H7 (cell line): ENCODE measurements at regions not wholly inside any gene's neighbourhood (a gene's known extent, or its start where the extent isn't known, plus 50 kb on each side); places are given as distances from the start of the nearest gene placed in this dataset.

Source experiments
- DNase-seq: peaks from one replicate; pipeline ENCODE4 v3.0.0; 2012
- H3K27me3 ChIP-seq: 2 replicates; pipeline ENCODE4 v1.6.0; 2011; ENCODE audit warnings: mild to moderate bottlenecking, low read length; ENCODE audit not compliant: control insufficient read depth, insufficient read depth
- H3K36me3 ChIP-seq: replicated peaks from 2 replicates; pipeline ENCODE4 v1.5.1; 2011; ENCODE audit warnings: low read length; ENCODE audit not compliant: control insufficient read depth, insufficient read depth
- H3K4me3 ChIP-seq: 2 replicates; pipeline ENCODE4 v1.5.1; 2011; ENCODE audit warnings: low read depth, mild to moderate bottlenecking, control low read depth, low read length, moderate library complexity; ENCODE audit not compliant: insufficient read depth

DNA sequence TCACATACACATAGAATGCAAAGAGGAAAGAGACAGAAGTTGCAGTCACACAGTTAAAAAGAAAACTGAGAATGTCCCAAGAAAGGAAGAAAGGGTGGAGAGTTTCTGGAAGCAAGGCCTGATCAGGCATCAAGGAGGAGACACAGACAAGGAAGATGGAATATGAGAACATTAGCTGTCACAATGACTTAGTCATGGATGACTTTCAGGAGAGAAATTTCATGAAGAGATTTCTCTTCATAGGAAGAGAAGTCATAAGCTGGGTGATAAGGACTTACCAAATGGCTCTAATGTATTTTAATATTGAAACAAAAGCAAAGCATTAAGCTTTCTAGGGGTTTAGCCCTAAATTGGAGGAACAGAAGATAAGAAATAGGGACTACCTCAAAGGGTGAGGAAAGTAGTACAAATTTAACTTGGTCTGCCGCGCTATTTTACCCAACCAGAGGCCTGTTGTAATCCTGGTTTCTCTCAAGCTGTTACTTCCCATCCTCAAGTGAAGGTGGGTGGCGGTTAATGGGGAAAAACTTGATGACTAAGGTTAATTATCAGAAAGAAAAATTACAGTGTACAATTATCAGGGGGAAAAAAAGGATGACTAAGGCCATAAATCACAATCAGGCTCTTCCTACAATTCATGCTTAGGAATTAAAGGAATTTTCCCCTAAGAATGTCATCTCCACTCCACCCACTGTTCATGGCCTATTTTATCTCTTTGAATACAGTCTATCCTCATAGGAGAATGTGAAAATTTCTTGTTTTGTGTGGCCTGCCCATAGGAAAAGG lies 93.9 kb upstream of the ADGRL2 start:
- no peaks in the 10 kb centered on the region for H3K27me3 ChIP-seq
- no peak for DNase-seq
- no peak overlapping the region for H3K4me3 ChIP-seq
- no peaks in the 10 kb centered on the region for H3K36me3 ChIP-seq

DNA sequence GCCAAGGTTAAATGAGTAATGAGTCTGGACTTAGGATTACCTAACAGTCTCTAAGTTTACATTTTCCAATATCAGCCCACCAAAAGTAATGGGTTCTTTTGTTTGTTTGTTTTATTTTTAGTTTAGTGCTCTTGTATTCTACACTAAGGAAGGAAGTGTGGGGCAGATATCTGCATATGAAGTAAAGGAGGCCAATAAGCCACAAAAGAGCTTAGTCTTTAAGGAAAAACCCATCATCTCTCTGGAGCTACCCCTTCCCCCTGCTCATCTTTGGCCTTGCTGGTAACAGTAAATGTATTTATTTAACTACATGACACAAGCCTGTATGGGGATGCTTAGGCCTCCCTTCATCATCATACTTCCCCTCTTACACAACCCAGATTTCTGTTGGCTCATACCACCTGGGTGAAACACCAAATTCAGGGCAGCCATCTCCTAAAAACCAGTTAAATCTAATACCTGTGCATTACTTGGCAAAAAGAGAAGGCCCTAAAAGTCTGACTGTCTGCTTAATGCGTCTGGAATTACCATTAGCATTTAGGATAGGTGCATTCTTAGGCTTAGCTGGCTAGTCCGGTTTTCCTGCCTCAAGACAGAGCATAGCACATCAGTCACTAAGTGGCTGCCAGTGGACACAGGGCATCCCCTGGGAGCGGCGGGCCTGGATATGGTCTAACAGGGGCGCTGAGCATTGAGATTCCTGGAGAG lies 96.8 kb upstream of the ADGRL2 start:
- no peak for DNase-seq
- Histone ChIP-seq H3K27me3 (no peaks in the 10 kb centered on the region), H3K36me3 (no peaks in the 10 kb centered on the region), H3K4me3 (no peak overlapping the region)

GRCh38 chr1:81703391-81703755 lies 97.4 kb upstream of the ADGRL2 start:
- H3K36me3 ChIP-seq: no peaks in the 10 kb centered on the region
- no peak overlapping the region for H3K4me3 ChIP-seq
- no peak for DNase-seq
- H3K27me3 ChIP-seq: no peaks in the 10 kb centered on the region

DNA sequence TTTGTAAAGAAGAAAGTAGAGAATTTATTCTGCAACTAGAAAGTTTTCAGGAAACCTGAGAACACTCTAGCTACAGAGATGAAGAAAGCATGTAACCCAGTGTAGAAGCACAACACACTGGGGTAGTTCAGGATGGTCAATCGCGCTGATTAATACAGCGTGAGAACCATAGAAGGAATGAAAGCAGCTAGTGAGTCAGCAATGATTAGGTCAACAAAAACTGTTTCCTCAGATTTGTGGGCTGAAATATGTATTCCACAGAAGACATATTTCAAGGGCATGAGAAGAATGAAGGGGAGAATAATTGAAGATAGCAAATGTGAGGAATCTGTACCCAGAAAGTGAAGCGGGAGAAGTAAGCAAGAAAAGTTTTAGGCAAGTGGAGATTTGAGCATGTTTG lies 97.8 kb upstream of the ADGRL2 start:
- no peak for DNase-seq
- H3K36me3 ChIP-seq: no peaks in the 10 kb centered on the region
- no peak overlapping the region for H3K4me3 ChIP-seq
- no peaks in the 10 kb centered on the region for H3K27me3 ChIP-seq

- H3K4me3 ChIP-seq: no peak overlapping the region
- H3K27me3 ChIP-seq: no peaks in the 10 kb centered on the region
- H3K36me3 ChIP-seq: no peaks in the 10 kb centered on the region
- DNase-seq: no peak
Measured at GRCh38 chr1:81702079-81702715, 98.5 kb upstream of the ADGRL2 start.

- Histone ChIP-seq H3K4me3 (no peak overlapping the region), H3K36me3 (no peaks in the 10 kb centered on the region), H3K27me3 (no peaks in the 10 kb centered on the region)
- no peak for DNase-seq
Measured at GRCh38 chr1:81700728-81701470, 99.8 kb upstream of the ADGRL2 start.

- Histone ChIP-seq H3K27me3 (no peaks in the 10 kb centered on the region), H3K36me3 (no peaks in the 10 kb centered on the region), H3K4me3 (no peak overlapping the region)
- DNase-seq: no peak
Measured at GRCh38 chr1:81699234-81699633, 101.5 kb upstream of the ADGRL2 start.

DNA sequence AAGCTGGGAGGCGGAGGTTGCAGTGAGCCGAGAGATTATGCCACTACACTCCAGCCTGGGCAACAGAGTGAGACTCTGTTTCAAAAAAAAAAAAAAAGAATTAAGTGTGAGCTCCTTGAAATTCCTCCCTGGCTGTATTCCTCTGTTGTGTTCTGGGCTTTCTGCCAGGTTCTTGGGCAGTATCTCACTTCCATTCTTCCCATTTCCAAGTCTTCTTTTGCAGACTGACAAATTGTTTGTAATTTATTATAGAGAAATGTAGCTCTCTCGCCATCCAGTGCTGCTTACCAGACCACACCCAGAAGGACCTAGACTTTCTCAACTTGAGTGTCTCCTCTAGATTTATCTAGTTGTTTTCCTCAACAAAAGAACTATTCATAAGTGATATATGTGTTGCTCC lies 105.0 kb upstream of the ADGRL2 start:
- Histone ChIP-seq H3K27me3 (no peaks in the 10 kb centered on the region), H3K36me3 (no peaks in the 10 kb centered on the region), H3K4me3 (no peak overlapping the region)
- DNase-seq: no peak

DNA sequence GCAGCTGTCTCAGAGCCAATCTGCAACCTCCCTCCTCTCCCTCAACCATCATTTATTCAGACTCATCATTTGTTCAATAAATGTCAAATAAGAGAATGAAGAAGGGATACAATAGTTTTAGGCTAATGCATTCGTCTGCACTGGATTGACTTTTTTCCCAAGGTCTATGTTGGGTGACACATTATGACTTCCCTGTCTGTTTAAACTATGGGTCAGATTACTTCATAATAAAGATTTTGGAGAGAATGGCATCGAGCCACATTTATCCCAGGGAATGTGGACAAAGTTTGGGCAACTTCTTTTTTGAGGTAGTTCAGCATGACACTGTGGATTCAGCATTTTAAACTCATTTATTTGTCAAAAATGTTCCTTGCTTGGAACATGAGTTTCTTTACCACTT lies 107.4 kb upstream of the ADGRL2 start:
- H3K36me3 ChIP-seq: no peaks in the 10 kb centered on the region
- no peak for DNase-seq
- no peaks in the 10 kb centered on the region for H3K27me3 ChIP-seq
- no peak overlapping the region for H3K4me3 ChIP-seq

DNA sequence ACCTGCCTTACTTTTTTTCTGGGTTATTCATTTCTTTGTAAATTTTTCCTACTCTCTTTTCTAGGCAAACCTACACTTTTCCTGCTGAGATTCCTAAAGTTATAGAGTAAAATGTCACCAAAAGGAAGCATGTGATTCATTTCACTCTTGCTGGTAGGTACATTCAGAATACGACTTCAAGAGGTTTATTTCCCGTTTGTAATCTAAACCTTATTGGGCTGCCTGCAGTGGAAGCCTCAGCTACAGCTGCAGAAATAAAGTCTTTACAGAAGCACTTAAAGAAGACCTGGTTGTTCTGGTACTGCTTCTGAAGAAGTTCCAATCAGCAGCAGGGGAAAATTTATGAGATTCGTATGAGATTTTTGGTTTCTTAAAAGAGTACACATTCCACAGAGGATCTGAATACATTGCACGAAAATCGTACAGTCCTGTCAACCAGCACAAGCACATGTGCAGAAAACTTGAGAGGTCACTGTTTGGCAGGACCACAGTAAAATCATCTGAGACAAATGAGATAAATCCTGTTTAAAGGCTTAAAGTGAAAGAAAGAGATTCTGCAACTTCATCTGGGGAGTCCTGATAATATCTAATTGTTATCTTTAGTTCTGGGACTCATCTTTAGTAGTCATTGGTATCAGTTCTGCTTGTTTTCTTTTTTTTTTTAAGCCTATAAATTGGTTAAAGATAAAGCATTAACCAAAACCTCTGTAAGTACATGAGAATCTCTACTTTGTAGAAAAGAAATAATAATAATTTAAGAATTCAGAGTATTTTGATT lies 109.9 kb upstream of the ADGRL2 start:
- Histone ChIP-seq H3K27me3 (no peaks in the 10 kb centered on the region), H3K4me3 (no peak overlapping the region), H3K36me3 (no peaks in the 10 kb centered on the region)
- no peak for DNase-seq

- no peaks in the 10 kb centered on the region for H3K27me3 ChIP-seq
- DNase-seq: no peak
- H3K36me3 ChIP-seq: no peaks in the 10 kb centered on the region
- H3K4me3 ChIP-seq: no peak overlapping the region
Measured at GRCh38 chr1:81689531-81689941, 111.2 kb upstream of the ADGRL2 start.

DNA sequence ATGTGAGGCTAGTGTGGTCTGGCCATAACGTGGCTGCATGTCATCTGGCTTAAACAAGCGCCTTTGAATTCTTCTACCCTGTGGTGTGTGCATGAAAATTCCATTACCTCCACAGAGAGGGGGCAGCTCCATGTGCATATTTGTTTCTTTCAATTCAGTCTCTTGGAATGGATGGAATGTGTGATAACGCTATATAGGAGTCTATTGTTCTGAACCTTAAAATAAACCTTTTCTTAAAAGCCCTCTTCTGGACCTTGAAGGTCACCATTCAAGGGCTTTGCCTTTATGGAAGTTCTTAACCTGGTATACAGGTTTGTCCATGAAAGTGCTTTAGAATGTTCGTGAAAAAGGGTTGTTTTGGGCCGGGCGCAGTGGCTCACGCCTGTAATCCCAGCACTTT lies 118.2 kb upstream of the ADGRL2 start:
- H3K27me3 ChIP-seq: no peaks in the 10 kb centered on the region
- no peaks in the 10 kb centered on the region for H3K36me3 ChIP-seq
- no peak overlapping the region for H3K4me3 ChIP-seq
- peak; percentile 42 for DNase-seq

DNA sequence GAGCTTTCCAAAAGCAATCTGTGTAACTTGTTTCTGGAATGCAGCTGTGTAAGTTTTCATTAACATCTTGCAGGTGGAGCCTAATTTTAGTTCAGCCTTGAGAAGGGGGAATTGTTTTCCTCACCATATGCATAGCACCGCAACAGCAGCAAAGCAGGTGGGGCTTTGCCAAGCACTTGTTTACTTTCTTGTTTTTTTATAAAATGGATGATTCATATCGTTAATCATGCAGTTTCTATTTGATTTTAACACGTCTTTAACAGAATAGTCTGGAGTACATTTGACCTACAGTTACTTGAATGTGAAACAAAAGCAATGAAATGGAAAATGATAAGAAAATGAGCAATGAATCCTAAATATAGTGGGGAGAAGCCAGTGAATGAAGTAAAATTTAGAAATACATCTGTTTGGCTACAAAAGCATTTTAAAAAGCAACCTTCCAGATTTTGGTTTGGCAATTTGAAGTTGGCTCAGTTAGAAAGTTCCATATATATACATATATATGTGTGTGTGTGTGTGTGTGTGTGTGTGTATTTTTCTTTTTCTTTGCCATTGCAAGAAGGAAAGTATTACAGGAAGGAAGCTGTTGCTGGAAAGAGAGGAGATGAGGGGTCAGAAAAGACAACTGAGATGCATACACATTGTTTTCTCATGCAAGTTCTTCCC lies 119.0 kb upstream of the ADGRL2 start:
- H3K36me3 ChIP-seq: no peaks in the 10 kb centered on the region
- H3K4me3 ChIP-seq: no peak overlapping the region
- no peaks in the 10 kb centered on the region for H3K27me3 ChIP-seq
- DNase-seq: no peak

- no peak for DNase-seq
- Histone ChIP-seq H3K4me3 (no peak overlapping the region), H3K27me3 (no peaks in the 10 kb centered on the region), H3K36me3 (no peaks in the 10 kb centered on the region)
Measured at GRCh38 chr1:81681114-81681513, 119.6 kb upstream of the ADGRL2 start.
